GM12878 (cell line): ENCODE measurements at regions not wholly inside any gene's neighbourhood (a gene's known extent, or its start where the extent isn't known, plus 50 kb on each side); places are given as distances from the start of the nearest gene placed in this dataset.

Experiments used
- ATAC-seq: fragments of 200-7000 bp; cut with Tn5 transposase; 3 replicates; pipeline ENCODE4 v1.9.1; 2020; ENCODE audit warnings: mild to moderate bottlenecking, moderate library complexity
- BruUV-seq: library from RNA; stranded (reverse); fragments of 400-500 nt; replicated peaks from 2 replicates; lab custom pipeline; 2021; lab: Mats Ljungman, UMichigan
- CTCF ChIA-PET: fragments of 300-600 bp; sonication (Branson Sonifier 250); formaldehyde crosslinking; extraction: SDS; loops from one replicate; lab custom pipeline; 2021; ENCODE audit warnings: inconsistent platforms; lab: Yijun Ruan, JAX
- POLR2A ChIA-PET: fragments of 350-600 bp; formaldehyde crosslinking; extraction: SDS; loops from one replicate; lab custom pipeline; 2021; ENCODE audit warnings: inconsistent platforms; lab: Charles Lee
- RAD21 ChIA-PET: fragments of 300-600 bp; sonication (Branson Sonifier 250); formaldehyde crosslinking; loops from one replicate; lab custom pipeline; 2023; ENCODE audit warnings: antibody characterized with exemption; ENCODE audit not compliant: unreplicated experiment; lab: Charles Lee
- SMC1A ChIA-PET: fragments of 300-600 bp; sonication (Branson Sonifier 250); formaldehyde crosslinking; loops from one replicate; lab custom pipeline; 2023; ENCODE audit not compliant: unreplicated experiment, uncharacterized antibody; lab: Charles Lee
- DNase-seq: peaks from one replicate; pipeline ENCODE4 v3.0.0-alpha.2; 2011; ENCODE audit warnings: low read depth, low spot score
- FAIRE-seq: peaks from 3 replicates; lab custom pipeline; 2011; peaks lifted over from hg19 to GRCh38; lab: Jason Lieb, UNC
- H2AFZ ChIP-seq: 2 replicates; pipeline ENCODE4 v1.6.0; 2011; ENCODE audit warnings: low read depth, low read length, control low read depth; ENCODE audit not compliant: control insufficient read depth
- H3K27ac ChIP-seq: 2 replicates; pipeline ENCODE4 v1.5.1; 2011; ENCODE audit warnings: control low read depth; ENCODE audit not compliant: control insufficient read depth, insufficient read depth
- H3K27me3 ChIP-seq, 2 experiments: replicated peaks in 1 of 2; 2 replicates each; pipeline versions ENCODE4 v1.6.0 to v1.6.1; 2011; ENCODE audit warnings: low read length in 1 of 2; ENCODE audit not compliant: control insufficient read depth in 2 of 2, insufficient read depth in 2 of 2
- H3K36me3 ChIP-seq, 2 experiments: 2 replicates each; pipeline ENCODE4 v1.5.1; 2011; ENCODE audit warnings: low read length in 1 of 2; ENCODE audit not compliant: control insufficient read depth in 2 of 2, insufficient read depth in 2 of 2
- H3K4me1 ChIP-seq: 2 replicates; pipeline ENCODE4 v1.6.1; 2011; ENCODE audit warnings: mild to moderate bottlenecking, low read length, moderate library complexity, mixed read lengths; ENCODE audit not compliant: control insufficient read depth, insufficient read depth
- H3K4me2 ChIP-seq: 2 replicates; pipeline ENCODE4 v1.6.0; 2011; ENCODE audit warnings: control low read depth; ENCODE audit not compliant: control insufficient read depth, insufficient read depth
- H3K4me3 ChIP-seq: fragments of 200-600 bp; sonication (generic); 2 replicates; pipeline ENCODE4 v1.5.1; 2016
- H3K79me2 ChIP-seq: 2 replicates; pipeline ENCODE4 v1.6.0; 2011; ENCODE audit warnings: low read length; ENCODE audit not compliant: control insufficient read depth, insufficient read depth
- H3K9ac ChIP-seq: 2 replicates; pipeline ENCODE4 v1.8.0; 2011; ENCODE audit warnings: low read length, control low read depth, mixed read lengths; ENCODE audit not compliant: control insufficient read depth, insufficient read depth
- H3K9me3 ChIP-seq: replicated peaks from 3 replicates; pipeline ENCODE4 v1.5.1; 2011; ENCODE audit warnings: mild to moderate bottlenecking, low read length; ENCODE audit not compliant: control insufficient read depth, insufficient read depth
- H4K20me1 ChIP-seq: 2 replicates; pipeline ENCODE4 v1.6.0; 2011; ENCODE audit not compliant: control insufficient read depth, insufficient read depth
- ATF3 ChIP-seq: IDR thresholded peaks from 2 replicates; pipeline ENCODE4 v1.6.1; 2011; ENCODE audit warnings: low read depth, mild to moderate bottlenecking, low read length, moderate library complexity, borderline replicate concordance; ENCODE audit errors: extremely low read depth
- CHD2 ChIP-seq: IDR thresholded peaks from 2 replicates; pipeline ENCODE4 v1.6.1; 2011; ENCODE audit warnings: low read depth, low read length, improper control_type of control experiment, borderline replicate concordance
- HDAC2 ChIP-seq: fragments of 200-600 bp; sonication (generic); IDR thresholded peaks from 2 replicates; pipeline ENCODE4 v1.6.1; 2017
- IRF4 ChIP-seq: IDR thresholded peaks from 2 replicates; pipeline ENCODE4 v1.6.1; 2011; ENCODE audit warnings: low read depth, low read length
- MEF2A ChIP-seq: IDR thresholded peaks from 2 replicates; pipeline ENCODE4 v1.6.1; 2011; ENCODE audit warnings: low read depth, mild to moderate bottlenecking, low read length, moderate library complexity; ENCODE audit not compliant: insufficient read depth
- POLR2AphosphoS5 ChIP-seq: IDR thresholded peaks from 2 replicates; pipeline ENCODE4 v1.6.1; 2011; ENCODE audit warnings: mild to moderate bottlenecking, low read length, inconsistent platforms
- POU2F2 ChIP-seq: IDR thresholded peaks from 3 replicates; pipeline ENCODE4 v1.6.1; 2011; ENCODE audit warnings: low read depth, mild to moderate bottlenecking, low read length, borderline replicate concordance
- SMAD1 ChIP-seq: fragments of 450-650 bp; IDR thresholded peaks from 2 replicates; pipeline ENCODE4 v1.6.1; 2018; ENCODE audit warnings: mild to moderate bottlenecking, low read depth; ENCODE audit not compliant: partially characterized antibody
- TCF12 ChIP-seq: IDR thresholded peaks from 2 replicates; pipeline ENCODE4 v1.6.1; 2011; ENCODE audit warnings: low read depth, mild to moderate bottlenecking, low read length
- ZNF274 ChIP-seq: IDR thresholded peaks from one replicate; pipeline ENCODE4 v1.8.0; 2011; ENCODE audit not compliant: insufficient read length, insufficient read depth
- ZNF687 ChIP-seq: fragments of 450-650 bp; IDR thresholded peaks from 2 replicates; pipeline ENCODE4 v1.6.1; 2017; ENCODE audit warnings: mild to moderate bottlenecking, moderate library complexity
- WGBS: methylation state at CpG from one replicate; pipeline ENCODE4 v1.1.6; 2016; ENCODE audit warnings: low lambda C conversion rate; ENCODE audit not compliant: insufficient replicate concordance, insufficient coverage; ENCODE audit errors: missing lambda C conversion rate; 5-methylcytosine and 5-hydroxymethylcytosine counted together
- in situ Hi-C: fragments of 300-500 bp; cut with MboI; formaldehyde crosslinking; loops from 9 replicates; pipeline ENCODE4 v1.14.3; 2018; ENCODE audit warnings: mixed read lengths
- intact Hi-C: fragments of 100-400 bp; cut with micrococcal nuclease; formaldehyde crosslinking; loops from one replicate; pipeline ENCODE4 v1.14.2; 2022; ENCODE audit not compliant: unreplicated experiment
- TF ChIP-seq, protein P1 (sequence below): fragments of 450-650 bp; IDR thresholded peaks from 2 replicates; pipeline ENCODE4 v1.6.1; 2017; ENCODE audit warnings: antibody characterized with exemption, mild to moderate bottlenecking, moderate library complexity
- TF ChIP-seq, protein P2 (sequence below): fragments of 450-650 bp; IDR thresholded peaks from 2 replicates; pipeline ENCODE4 v1.6.1; 2017; ENCODE audit warnings: mild to moderate bottlenecking, moderate library complexity

DNA sequence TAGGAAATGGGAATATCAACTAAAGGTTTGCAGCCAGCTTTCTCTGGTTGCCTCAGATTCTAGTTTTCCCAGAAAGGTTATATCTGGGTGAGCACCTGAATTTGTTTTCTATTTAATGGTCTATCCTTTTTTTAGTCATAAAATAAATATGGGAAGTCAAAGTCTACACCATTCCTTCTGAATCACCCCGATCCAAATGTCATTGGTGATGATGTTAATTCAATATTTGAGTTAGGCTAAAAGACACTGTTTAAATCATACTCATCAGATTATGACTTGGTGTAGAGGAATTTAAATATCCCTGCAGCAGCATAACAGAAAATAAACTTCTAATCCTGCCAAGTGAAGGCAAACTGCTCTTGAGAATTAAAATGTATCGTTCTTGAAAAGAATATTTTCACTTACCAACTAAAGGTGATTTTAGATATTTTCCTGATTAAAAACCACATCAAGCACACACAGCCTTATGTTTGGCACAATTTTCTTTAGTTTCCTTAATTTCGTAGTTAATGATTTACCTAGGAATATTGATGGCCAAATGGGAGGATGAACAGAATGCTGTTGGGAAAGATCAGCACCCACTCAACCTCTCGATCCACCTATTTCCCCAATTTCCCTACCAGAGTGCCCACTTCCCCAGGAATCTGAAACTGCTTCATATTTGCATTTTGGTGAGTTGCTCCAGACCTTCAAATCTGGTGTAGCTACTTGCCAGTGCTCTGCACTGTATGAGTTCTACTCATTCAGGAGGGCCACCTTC is 103.1 kb upstream of the TSLP start:
- ChIA-PET SMC1A (no interaction called here), RAD21 (no interaction called here), POLR2A (no interaction called here), CTCF (no interaction called here)
- no peaks in the 10 kb centered on the region for H3K9me3 ChIP-seq
- WGBS, result 9% methylated on average over 4 of the region's 4 CpGs
- no peak overlapping the region for H3K4me2 ChIP-seq
- in situ Hi-C loops, result no loop called here
- no peak for FAIRE-seq
- H3K36me3 ChIP-seq, result no peaks in the 10 kb centered on the region
- no peak overlapping the region for H2AFZ ChIP-seq
- intact Hi-C loops, result no loop called here
- DNase-seq, result no peak
- no peak overlapping the region for H3K9ac ChIP-seq
- H3K4me1 ChIP-seq, result no peaks in the 10 kb centered on the region
- ATAC-seq, result no peak
- no peak overlapping the region for H3K4me3 ChIP-seq
- no peaks in the 10 kb centered on the region for H4K20me1 ChIP-seq
- H3K27ac ChIP-seq, result no peak overlapping the region
- no TSS peak for BruUV-seq
- no peaks in the 10 kb centered on the region for H3K79me2 ChIP-seq
- no peaks in the 10 kb centered on the region for H3K27me3 ChIP-seq
- TF ChIP-seq ATF3, result no peak
- TF ChIP-seq POLR2AphosphoS5, result no peak
- no peak for TF ChIP-seq HDAC2
- TF ChIP-seq ZNF274, result no peak
- no peak for TF ChIP-seq POU2F2
- TF ChIP-seq IRF4, result no peak
- no peak for TF ChIP-seq ZNF687
- TF ChIP-seq, protein P1, sequence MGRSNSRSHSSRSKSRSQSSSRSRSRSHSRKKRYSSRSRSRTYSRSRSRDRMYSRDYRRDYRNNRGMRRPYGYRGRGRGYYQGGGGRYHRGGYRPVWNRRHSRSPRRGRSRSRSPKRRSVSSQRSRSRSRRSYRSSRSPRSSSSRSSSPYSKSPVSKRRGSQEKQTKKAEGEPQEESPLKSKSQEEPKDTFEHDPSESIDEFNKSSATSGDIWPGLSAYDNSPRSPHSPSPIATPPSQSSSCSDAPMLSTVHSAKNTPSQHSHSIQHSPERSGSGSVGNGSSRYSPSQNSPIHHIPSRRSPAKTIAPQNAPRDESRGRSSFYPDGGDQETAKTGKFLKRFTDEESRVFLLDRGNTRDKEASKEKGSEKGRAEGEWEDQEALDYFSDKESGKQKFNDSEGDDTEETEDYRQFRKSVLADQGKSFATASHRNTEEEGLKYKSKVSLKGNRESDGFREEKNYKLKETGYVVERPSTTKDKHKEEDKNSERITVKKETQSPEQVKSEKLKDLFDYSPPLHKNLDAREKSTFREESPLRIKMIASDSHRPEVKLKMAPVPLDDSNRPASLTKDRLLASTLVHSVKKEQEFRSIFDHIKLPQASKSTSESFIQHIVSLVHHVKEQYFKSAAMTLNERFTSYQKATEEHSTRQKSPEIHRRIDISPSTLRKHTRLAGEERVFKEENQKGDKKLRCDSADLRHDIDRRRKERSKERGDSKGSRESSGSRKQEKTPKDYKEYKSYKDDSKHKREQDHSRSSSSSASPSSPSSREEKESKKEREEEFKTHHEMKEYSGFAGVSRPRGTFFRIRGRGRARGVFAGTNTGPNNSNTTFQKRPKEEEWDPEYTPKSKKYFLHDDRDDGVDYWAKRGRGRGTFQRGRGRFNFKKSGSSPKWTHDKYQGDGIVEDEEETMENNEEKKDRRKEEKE, result no peak
- TF ChIP-seq, protein P2, sequence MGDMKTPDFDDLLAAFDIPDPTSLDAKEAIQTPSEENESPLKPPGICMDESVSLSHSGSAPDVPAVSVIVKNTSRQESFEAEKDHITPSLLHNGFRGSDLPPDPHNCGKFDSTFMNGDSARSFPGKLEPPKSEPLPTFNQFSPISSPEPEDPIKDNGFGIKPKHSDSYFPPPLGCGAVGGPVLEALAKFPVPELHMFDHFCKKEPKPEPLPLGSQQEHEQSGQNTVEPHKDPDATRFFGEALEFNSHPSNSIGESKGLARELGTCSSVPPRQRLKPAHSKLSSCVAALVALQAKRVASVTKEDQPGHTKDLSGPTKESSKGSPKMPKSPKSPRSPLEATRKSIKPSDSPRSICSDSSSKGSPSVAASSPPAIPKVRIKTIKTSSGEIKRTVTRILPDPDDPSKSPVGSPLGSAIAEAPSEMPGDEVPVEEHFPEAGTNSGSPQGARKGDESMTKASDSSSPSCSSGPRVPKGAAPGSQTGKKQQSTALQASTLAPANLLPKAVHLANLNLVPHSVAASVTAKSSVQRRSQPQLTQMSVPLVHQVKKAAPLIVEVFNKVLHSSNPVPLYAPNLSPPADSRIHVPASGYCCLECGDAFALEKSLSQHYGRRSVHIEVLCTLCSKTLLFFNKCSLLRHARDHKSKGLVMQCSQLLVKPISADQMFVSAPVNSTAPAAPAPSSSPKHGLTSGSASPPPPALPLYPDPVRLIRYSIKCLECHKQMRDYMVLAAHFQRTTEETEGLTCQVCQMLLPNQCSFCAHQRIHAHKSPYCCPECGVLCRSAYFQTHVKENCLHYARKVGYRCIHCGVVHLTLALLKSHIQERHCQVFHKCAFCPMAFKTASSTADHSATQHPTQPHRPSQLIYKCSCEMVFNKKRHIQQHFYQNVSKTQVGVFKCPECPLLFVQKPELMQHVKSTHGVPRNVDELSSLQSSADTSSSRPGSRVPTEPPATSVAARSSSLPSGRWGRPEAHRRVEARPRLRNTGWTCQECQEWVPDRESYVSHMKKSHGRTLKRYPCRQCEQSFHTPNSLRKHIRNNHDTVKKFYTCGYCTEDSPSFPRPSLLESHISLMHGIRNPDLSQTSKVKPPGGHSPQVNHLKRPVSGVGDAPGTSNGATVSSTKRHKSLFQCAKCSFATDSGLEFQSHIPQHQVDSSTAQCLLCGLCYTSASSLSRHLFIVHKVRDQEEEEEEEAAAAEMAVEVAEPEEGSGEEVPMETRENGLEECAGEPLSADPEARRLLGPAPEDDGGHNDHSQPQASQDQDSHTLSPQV, result no peak
- TF ChIP-seq CHD2, result no peak
- no peak for TF ChIP-seq MEF2A
- no peak for TF ChIP-seq TCF12
- TF ChIP-seq SMAD1, result no peak
